GM18499 (cell line): ENCODE measurements at regions not wholly inside any gene's neighbourhood (a gene's known extent, or its start where the extent isn't known, plus 50 kb on each side); places are given as distances from the start of the nearest gene placed in this dataset.
"Not testable (repeated sequence)": the region's sequence is repeated elsewhere in the genome, so short reads cannot be mapped to it uniquely, and the experiment has no call there.

Experiments used
- ATAC-seq: cut with Tn5 transposase; IDR thresholded peaks from one replicate; pipeline ENCODE4 v1.9.1; 2021; ENCODE audit warnings: moderate number of reproducible peaks; ENCODE audit not compliant: insufficient read depth, unreplicated experiment

- not testable (repeated sequence) for ATAC-seq
Observed at GRCh38 chr5:109283086-109283485, 126.7 kb downstream of the PJA2 start.

GRCh38 chr5:109281136-109281690 is 128.6 kb downstream of the PJA2 start:
- ATAC-seq = no peak

GRCh38 chr5:109278141-109278540 is 131.6 kb downstream of the PJA2 start:
- ATAC-seq = no peak

GRCh38 chr5:109275919-109276318 is 133.9 kb downstream of the PJA2 start:
- no peak for ATAC-seq

- ATAC-seq = no peak
Observed at GRCh38 chr5:109273594-109273993, 136.2 kb downstream of the PJA2 start.

- no peak for ATAC-seq
Observed at GRCh38 chr5:109267283-109267682, 142.5 kb downstream of the PJA2 start.

- no peak for ATAC-seq
Observed at GRCh38 chr5:109258755-109259154, 151.0 kb downstream of the PJA2 start.

- no peak for ATAC-seq
Observed at GRCh38 chr5:109256486-109256885, 153.3 kb downstream of the PJA2 start.

- no peak for ATAC-seq
Observed at GRCh38 chr5:109254511-109254910, 155.3 kb downstream of the PJA2 start.

GRCh38 chr5:109253262-109253661 is 156.5 kb downstream of the PJA2 start:
- ATAC-seq = no peak

GRCh38 chr5:109252731-109253130 is 157.0 kb downstream of the PJA2 start:
- no peak for ATAC-seq

- no peak for ATAC-seq
Observed at GRCh38 chr5:109250533-109251329, 159.0 kb downstream of the PJA2 start.

- ATAC-seq = no peak
Observed at GRCh38 chr5:109250080-109250479, 159.7 kb downstream of the PJA2 start.

GRCh38 chr5:109249126-109249525 is 160.6 kb downstream of the PJA2 start:
- ATAC-seq = no peak

- peak; percentile 76 for ATAC-seq
Observed at GRCh38 chr5:109247986-109248385, 161.8 kb downstream of the PJA2 start.

- no peak for ATAC-seq
Observed at GRCh38 chr5:109246841-109247592, 162.8 kb downstream of the PJA2 start.
